ENCODE measurements at regions not wholly inside any gene's neighbourhood (a gene's known extent, or its start where the extent isn't known, plus 50 kb on each side); places are given as distances from the start of the nearest gene placed in this dataset.

DNA sequence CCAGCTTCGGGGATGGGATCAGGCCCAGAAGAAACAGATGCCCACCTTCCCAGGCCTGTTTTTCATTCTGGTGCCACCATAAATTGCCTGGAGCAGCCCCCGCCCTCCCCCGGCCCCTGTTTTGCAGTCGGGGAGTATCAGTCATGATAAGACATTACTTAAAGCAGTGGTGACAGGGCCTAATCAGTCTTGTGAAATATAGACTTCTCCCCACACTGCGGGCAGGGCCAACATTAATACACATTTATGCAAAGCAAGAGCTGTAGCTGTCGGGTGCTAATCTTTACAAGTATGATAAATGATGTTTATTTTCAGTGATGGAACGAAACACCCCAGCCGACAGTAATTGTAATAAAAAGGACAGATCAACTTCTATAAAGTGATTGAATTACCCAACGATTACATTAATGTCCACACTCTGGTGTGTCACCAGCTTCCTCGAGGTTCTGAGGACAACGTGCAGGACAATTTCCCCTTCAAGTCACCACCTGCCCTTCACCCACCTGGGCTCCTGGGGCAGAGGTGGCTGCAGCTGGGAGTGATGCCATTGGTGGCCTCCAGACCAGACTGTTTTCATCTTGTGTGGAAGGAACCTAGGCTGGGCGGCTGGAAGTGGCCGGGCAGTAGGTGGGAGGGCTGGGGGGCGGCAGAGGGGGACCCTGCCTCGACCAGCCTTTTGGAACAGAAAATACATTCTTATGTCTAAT, 226.0 kb downstream of the TFCP2L1 start:
- ATAC-seq, result no peak
- POLR2A ChIA-PET, result interaction anchor here (0.8 kb wide), 1 partner anchor 16 kb away, joined by 3 read pairs; no protein-coding TSS in a partner anchor
- H4K20me1 ChIP-seq (ENCODE audit: insufficient read depth), result no peaks in the 10 kb centered on the region

More for the DNA sequence above, 226.0 kb downstream of the TFCP2L1 start:
- no peaks in the 10 kb centered on the region for H3K36me3 ChIP-seq (ENCODE audit: control insufficient read depth in 1 of 2, insufficient read depth in 2 of 2, low read length in 2 of 2)
- intact Hi-C loops (cut with micrococcal nuclease), result no loop called here
- H3K27me3 ChIP-seq (ENCODE audit: insufficient read depth, low read length), result no peaks in the 10 kb centered on the region
- H3K4me1 ChIP-seq (ENCODE audit: control insufficient read depth in 1 of 2, insufficient read depth in 2 of 2, low read length in 2 of 2), result no peaks in the 10 kb centered on the region
- no peak overlapping the region for H3K27ac ChIP-seq (ENCODE audit: low read depth, low read length)
- BruUV-seq (replicated peaks), result no TSS peak
- no peak for DNase-seq (ENCODE audit: low read depth, low spot score)
- no peak overlapping the region for H2AFZ ChIP-seq (ENCODE audit: low read depth, low read length, poor library complexity, severe bottlenecking)
- H3K9me2 ChIP-seq (ENCODE audit: insufficient read depth), result no peaks in the 10 kb centered on the region
- H3K79me2 ChIP-seq (ENCODE audit: insufficient read depth, low read length), result no peaks in the 10 kb centered on the region
- RAD21 ChIA-PET (ENCODE audit: low non-redundant PET in 1 of 2, low total read pairs in 2 of 2, uncharacterized antibody in 2 of 2, unreplicated experiment in 2 of 2), result no interaction called here
- no peak overlapping the region for H3K4me2 ChIP-seq (ENCODE audit: low read length)
- no peak overlapping the region for H3K9ac ChIP-seq (ENCODE audit: low read length)
- CTCF ChIA-PET, result interaction anchor here (1.4 kb wide), 1 partner anchor 11 kb away, joined by 3 read pairs; no protein-coding TSS in a partner anchor
- TF ChIP-seq, protein P1, sequence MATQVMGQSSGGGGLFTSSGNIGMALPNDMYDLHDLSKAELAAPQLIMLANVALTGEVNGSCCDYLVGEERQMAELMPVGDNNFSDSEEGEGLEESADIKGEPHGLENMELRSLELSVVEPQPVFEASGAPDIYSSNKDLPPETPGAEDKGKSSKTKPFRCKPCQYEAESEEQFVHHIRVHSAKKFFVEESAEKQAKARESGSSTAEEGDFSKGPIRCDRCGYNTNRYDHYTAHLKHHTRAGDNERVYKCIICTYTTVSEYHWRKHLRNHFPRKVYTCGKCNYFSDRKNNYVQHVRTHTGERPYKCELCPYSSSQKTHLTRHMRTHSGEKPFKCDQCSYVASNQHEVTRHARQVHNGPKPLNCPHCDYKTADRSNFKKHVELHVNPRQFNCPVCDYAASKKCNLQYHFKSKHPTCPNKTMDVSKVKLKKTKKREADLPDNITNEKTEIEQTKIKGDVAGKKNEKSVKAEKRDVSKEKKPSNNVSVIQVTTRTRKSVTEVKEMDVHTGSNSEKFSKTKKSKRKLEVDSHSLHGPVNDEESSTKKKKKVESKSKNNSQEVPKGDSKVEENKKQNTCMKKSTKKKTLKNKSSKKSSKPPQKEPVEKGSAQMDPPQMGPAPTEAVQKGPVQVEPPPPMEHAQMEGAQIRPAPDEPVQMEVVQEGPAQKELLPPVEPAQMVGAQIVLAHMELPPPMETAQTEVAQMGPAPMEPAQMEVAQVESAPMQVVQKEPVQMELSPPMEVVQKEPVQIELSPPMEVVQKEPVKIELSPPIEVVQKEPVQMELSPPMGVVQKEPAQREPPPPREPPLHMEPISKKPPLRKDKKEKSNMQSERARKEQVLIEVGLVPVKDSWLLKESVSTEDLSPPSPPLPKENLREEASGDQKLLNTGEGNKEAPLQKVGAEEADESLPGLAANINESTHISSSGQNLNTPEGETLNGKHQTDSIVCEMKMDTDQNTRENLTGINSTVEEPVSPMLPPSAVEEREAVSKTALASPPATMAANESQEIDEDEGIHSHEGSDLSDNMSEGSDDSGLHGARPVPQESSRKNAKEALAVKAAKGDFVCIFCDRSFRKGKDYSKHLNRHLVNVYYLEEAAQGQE (IDR thresholded peaks at IDR 0.05; ENCODE audit: low read depth), result no peak
- TF ChIP-seq ELF1 (IDR thresholded peaks at IDR 0.05; ENCODE audit: borderline replicate concordance, low read depth), result no peak
- peaks cover 0 to 5% of the 10 kb centered on the region in 2 experiments; a peak in 1 of 4 replicates for H3K9me3 ChIP-seq (ENCODE audit: control insufficient read depth in 1 of 2, insufficient read depth in 1 of 2, low read depth in 1 of 2, low read length in 2 of 2)
- H3K4me3 ChIP-seq (replicated peaks in 1 of 2; ENCODE audit: low read depth in 1 of 2, low read length in 2 of 2), result no peak overlapping the region
